ENCODE measurements at regions not wholly inside any gene's neighbourhood (a gene's known extent, or its start where the extent isn't known, plus 50 kb on each side); places are given as distances from the start of the nearest gene placed in this dataset.

GRCh38 chr5:96326902-96327301, 106.1 kb downstream of the PCSK1 start:
- DNase-seq = no peak
- H3K9me3 ChIP-seq = no peaks in the 10 kb centered on the region
- H3K27ac ChIP-seq = no peak overlapping the region
- H3K4me1 ChIP-seq = peaks cover 0 to 15% (median 8%) of the 10 kb centered on the region in 4 donors
- intact Hi-C loops (cut with DNase I; ENCODE audit: low total_unique reads) (no loop called here), in situ Hi-C loops (cut with MboI; ENCODE audit: low pct_ligation_motif_present in 1 of 4, low pct_unique_long_range_greater_than_20kb in 1 of 4, low sequenced_read_pairs in 3 of 4) (loop anchor here in 3 of 4 donors (25.0 kb wide), 3 partner anchors 365 to 690 kb away; partner anchors contain the start of genes ELL2 (in 1 of the 3) and RFESD (in 1 of the 3))
- no peaks in the 10 kb centered on the region for H3K36me3 ChIP-seq
- H3K27me3 ChIP-seq = no peaks in the 10 kb centered on the region
- no peak overlapping the region for H3K4me3 ChIP-seq
- WGBS, 2 donors (ENCODE audit: low coverage in 1 of 2) = 82 to 84% methylated on average over 4 of the region's 4 CpGs
- no peak for TF ChIP-seq POLR2A (IDR thresholded peaks at IDR 0.05)
- TF ChIP-seq, protein P1, sequence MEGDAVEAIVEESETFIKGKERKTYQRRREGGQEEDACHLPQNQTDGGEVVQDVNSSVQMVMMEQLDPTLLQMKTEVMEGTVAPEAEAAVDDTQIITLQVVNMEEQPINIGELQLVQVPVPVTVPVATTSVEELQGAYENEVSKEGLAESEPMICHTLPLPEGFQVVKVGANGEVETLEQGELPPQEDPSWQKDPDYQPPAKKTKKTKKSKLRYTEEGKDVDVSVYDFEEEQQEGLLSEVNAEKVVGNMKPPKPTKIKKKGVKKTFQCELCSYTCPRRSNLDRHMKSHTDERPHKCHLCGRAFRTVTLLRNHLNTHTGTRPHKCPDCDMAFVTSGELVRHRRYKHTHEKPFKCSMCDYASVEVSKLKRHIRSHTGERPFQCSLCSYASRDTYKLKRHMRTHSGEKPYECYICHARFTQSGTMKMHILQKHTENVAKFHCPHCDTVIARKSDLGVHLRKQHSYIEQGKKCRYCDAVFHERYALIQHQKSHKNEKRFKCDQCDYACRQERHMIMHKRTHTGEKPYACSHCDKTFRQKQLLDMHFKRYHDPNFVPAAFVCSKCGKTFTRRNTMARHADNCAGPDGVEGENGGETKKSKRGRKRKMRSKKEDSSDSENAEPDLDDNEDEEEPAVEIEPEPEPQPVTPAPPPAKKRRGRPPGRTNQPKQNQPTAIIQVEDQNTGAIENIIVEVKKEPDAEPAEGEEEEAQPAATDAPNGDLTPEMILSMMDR (IDR thresholded peaks at IDR 0.05) = no peak
- TF ChIP-seq EP300 (IDR thresholded peaks at IDR 0.05; ENCODE audit: low read depth) = no peak
- TF ChIP-seq POLR2AphosphoS5 (IDR thresholded peaks at IDR 0.05) = no peak

DNA sequence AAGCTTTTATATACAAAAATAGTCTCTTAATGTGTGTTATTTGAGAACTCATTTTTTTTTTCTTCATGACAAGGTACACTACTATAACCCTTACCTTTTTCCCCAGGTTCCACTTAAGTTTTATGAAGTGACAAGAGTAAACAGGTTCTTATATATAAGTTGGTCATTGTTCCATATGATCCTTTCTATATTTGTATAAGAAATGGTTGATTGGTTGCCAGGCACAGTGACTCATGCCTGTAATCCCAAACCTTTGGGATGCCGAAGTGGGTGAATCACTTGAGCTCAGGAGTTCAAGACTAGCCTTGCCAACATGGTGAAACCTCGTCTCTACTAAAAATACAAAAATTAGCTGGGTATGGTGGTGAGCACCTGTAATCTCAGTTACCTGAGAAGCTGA, 108.3 kb downstream of the PCSK1 start:
- Histone ChIP-seq H3K4me1 (no peaks in the 10 kb centered on the region), H3K36me3 (no peaks in the 10 kb centered on the region), H3K27me3 (no peaks in the 10 kb centered on the region), H3K9me3 (no peaks in the 10 kb centered on the region), H3K4me3 (no peak overlapping the region), H3K27ac (no peak overlapping the region)
- in situ Hi-C loops (cut with MboI; ENCODE audit: low pct_ligation_motif_present in 1 of 4, low pct_unique_long_range_greater_than_20kb in 1 of 4, low sequenced_read_pairs in 3 of 4) = loop anchor here in 3 of 4 donors (25.0 kb wide), 3 partner anchors 362 to 687 kb away; partner anchors contain the start of genes ELL2 (in 1 of the 3) and RFESD (in 1 of the 3)
- intact Hi-C loops (cut with DNase I; ENCODE audit: low total_unique reads) = no loop called here
- DNase-seq = no peak
- WGBS, 2 donors (ENCODE audit: low coverage in 1 of 2) = 72 to 80% methylated on average over 2 of the region's 2 CpGs
- no peak for TF ChIP-seq EP300 (IDR thresholded peaks at IDR 0.05; ENCODE audit: low read depth)
- TF ChIP-seq POLR2AphosphoS5 (IDR thresholded peaks at IDR 0.05) = no peak
- TF ChIP-seq POLR2A (IDR thresholded peaks at IDR 0.05) = no peak
- TF ChIP-seq, protein P1 (IDR thresholded peaks at IDR 0.05) = no peak

DNA sequence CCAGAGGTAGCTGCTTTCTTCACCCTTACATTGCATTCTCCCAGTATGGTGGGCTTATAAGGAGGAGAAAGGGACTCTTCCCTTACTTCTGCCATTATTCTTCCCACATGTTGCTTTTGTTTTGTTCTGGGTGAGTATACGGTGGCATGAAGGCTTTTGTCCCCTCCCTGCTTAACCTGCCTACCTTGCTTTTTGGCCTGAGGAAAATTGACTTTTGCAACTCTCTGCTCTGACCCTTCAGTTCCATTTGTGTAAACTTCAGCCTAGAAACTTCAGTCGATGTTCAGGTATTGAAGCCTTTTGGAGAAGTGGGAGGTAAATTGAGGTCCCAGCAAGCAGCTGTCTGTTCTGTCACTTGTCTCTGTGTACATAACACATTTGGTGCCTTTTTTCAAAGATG, 110.2 kb downstream of the PCSK1 start:
- Histone ChIP-seq H3K27me3 (no peaks in the 10 kb centered on the region), H3K4me3 (no peak overlapping the region), H3K4me1 (no peaks in the 10 kb centered on the region), H3K36me3 (no peaks in the 10 kb centered on the region), H3K27ac (no peak overlapping the region), H3K9me3 (no peaks in the 10 kb centered on the region)
- intact Hi-C loops (cut with DNase I; ENCODE audit: low total_unique reads) = no loop called here
- DNase-seq = no peak
- in situ Hi-C loops (cut with MboI; ENCODE audit: low pct_ligation_motif_present in 1 of 4, low pct_unique_long_range_greater_than_20kb in 1 of 4, low sequenced_read_pairs in 3 of 4) = no loop called here
- WGBS, 2 donors (ENCODE audit: low coverage in 1 of 2) = 89% methylated on average over 2 of the region's 2 CpGs; no CpG with 5 or more reads in 1 of the 2 donors
- TF ChIP-seq POLR2AphosphoS5 (IDR thresholded peaks at IDR 0.05) (no peak), EP300 (IDR thresholded peaks at IDR 0.05; ENCODE audit: low read depth) (no peak), POLR2A (IDR thresholded peaks at IDR 0.05) (no peak)
- TF ChIP-seq, protein P1 (IDR thresholded peaks at IDR 0.05) = no peak

DNA sequence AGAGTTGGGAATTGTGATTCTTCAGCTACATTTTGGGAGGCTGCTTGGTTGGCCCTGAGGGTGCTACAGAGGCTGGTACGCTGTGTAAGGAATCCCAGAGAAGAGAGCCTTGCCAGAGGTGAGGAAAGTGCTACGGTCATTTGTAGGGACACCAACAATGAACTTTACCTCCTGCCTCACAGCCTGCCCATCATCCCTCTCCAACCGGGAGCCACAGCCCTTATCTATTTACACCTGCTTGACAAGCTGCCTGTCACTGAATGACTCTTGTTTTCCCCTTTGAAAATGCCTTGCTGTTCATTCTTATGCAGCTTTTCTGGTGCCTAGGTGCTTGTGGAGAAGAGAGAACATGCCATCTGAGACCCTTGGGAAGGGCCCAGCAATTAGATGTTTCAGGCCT, 110.8 kb downstream of the PCSK1 start:
- WGBS, 2 donors (ENCODE audit: low coverage in 1 of 2) = 79% methylated on average over 3 of the region's 3 CpGs; no CpG with 5 or more reads in 1 of the 2 donors
- Histone ChIP-seq H3K4me1 (no peaks in the 10 kb centered on the region), H3K9me3 (no peaks in the 10 kb centered on the region), H3K36me3 (no peaks in the 10 kb centered on the region), H3K27ac (no peak overlapping the region), H3K4me3 (no peak overlapping the region), H3K27me3 (no peaks in the 10 kb centered on the region)
- intact Hi-C loops (cut with DNase I; ENCODE audit: low total_unique reads) = no loop called here
- in situ Hi-C loops (cut with MboI; ENCODE audit: low pct_ligation_motif_present in 1 of 4, low pct_unique_long_range_greater_than_20kb in 1 of 4, low sequenced_read_pairs in 3 of 4) = no loop called here
- DNase-seq = no peak
- TF ChIP-seq, protein P1 (IDR thresholded peaks at IDR 0.05) = no peak
- TF ChIP-seq POLR2A (IDR thresholded peaks at IDR 0.05) (no peak), POLR2AphosphoS5 (IDR thresholded peaks at IDR 0.05) (no peak), EP300 (IDR thresholded peaks at IDR 0.05; ENCODE audit: low read depth) (no peak)
